Breast epithelium (tissue), 4 donors: ENCODE measurements at regions not wholly inside any gene's neighbourhood (a gene's known extent, or its start where the extent isn't known, plus 50 kb on each side); places are given as distances from the start of the nearest gene placed in this dataset.

ENCODE experiments used
- DNase-seq, 2 donors: peaks; one replicate each; pipeline ENCODE4 v3.0.0-alpha.2; 2019; ENCODE audit warnings: low spot score in 2 of 2
- H3K27ac ChIP-seq, 2 donors: fragments of 200-600 bp; sonication (generic) in 1 of 2; one replicate each; pipeline ENCODE4 v1.5.1; 2016 to 2019; ENCODE audit warnings: mild to moderate bottlenecking in 1 of 2
- H3K27me3 ChIP-seq, 2 donors: fragments of 200-600 bp; sonication (generic) in 1 of 2; one replicate each; pipeline versions ENCODE4 v1.5.1 to v1.6.0; 2017 to 2019; ENCODE audit warnings: control low read depth in 1 of 2, mild to moderate bottlenecking in 1 of 2
- H3K36me3 ChIP-seq: fragments of 200-600 bp; one replicate; pipeline ENCODE4 v1.5.1; 2019
- H3K4me1 ChIP-seq, 2 donors: fragments of 200-600 bp; sonication (generic); one replicate each; pipeline ENCODE4 v1.5.1; 2016 to 2019; ENCODE audit warnings: control low read depth in 1 of 2
- H3K4me3 ChIP-seq, 3 donors: fragments of 200-600 bp; sonication (generic); 1 replicate in 2 of 3; 2 replicates in 1 of 3; pipeline ENCODE4 v1.5.1; 2016 to 2019; ENCODE audit warnings: mild to moderate bottlenecking in 3 of 3, moderate library complexity in 2 of 3
- H3K9me3 ChIP-seq, 2 donors: fragments of 200-600 bp; sonication (generic) in 1 of 2; one replicate each; pipeline ENCODE4 v1.5.1; 2016 to 2019; ENCODE audit warnings: control low read depth in 1 of 2
- POLR2A ChIP-seq: fragments of 450-650 bp; IDR thresholded peaks from one replicate; pipeline ENCODE4 v1.6.1; 2016; ENCODE audit warnings: antibody characterized with exemption, mild to moderate bottlenecking, moderate library complexity
- POLR2AphosphoS5 ChIP-seq, 3 donors: sonication (generic); formaldehyde crosslinking; IDR thresholded peaks; one replicate each; pipeline ENCODE4 v1.6.1; 2017; ENCODE audit warnings: antibody characterized with exemption in 3 of 3
- intact Hi-C: fragments of 100-400 bp; cut with DNase I; formaldehyde crosslinking; loops from one replicate; pipeline ENCODE4 v1.15.1; 2023; ENCODE audit warnings: low total_unique reads
- TF ChIP-seq, protein P1 (sequence below), 3 donors: fragments of 450-650 bp; IDR thresholded peaks; one replicate each; pipeline ENCODE4 v1.5.1; 2016 to 2017; ENCODE audit warnings: antibody characterized with exemption in 3 of 3, mild to moderate bottlenecking in 3 of 3, moderate library complexity in 3 of 3

DNA sequence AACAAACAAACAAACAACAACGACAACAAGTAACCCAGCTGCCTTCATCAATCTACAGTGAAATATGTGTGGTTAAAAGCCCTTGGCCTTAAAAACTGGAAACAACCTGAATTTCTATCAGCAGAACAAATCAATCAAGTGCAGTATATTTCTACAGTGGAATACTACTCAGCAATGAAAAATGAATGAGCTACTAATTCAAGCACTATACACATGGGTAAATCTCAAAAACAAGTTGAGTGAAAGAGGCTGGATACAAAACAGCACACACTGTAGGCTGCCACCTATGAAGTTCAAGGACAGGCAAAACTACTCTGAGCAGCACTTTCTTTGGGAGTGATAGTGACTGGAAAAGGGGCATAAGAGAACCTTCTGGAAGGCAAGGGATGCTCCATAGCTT lies 395.5 kb upstream of the PROK2 start:
- DNase-seq = no peak
- peaks cover 9 to 16% of the 10 kb centered on the region in 2 donors for H3K4me1 ChIP-seq
- H3K9me3 ChIP-seq = no peaks in the 10 kb centered on the region
- no peak for TF ChIP-seq POLR2A
- no peaks in the 10 kb centered on the region for H3K36me3 ChIP-seq
- intact Hi-C loops = no loop called here
- H3K4me3 ChIP-seq = no peak overlapping the region
- no peaks in the 10 kb centered on the region for H3K27me3 ChIP-seq
- no peak overlapping the region for H3K27ac ChIP-seq

DNA sequence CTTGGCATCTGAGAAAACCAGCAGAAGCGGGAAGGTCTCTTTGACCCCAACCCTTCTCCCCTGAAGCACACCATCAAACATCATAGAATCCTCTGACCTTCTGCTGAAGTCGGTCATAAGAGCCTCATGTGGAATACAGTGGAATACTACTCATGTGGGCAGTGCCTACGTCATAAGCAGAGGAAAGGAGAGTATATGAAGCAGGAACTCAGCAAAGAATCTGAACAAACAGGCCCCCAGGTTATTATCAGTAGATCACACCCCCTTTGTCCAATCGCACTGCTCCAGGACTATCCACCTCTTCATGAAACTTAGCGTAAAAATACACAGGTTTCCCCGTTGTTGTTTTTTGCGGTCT lies 394.1 kb upstream of the PROK2 start:
- Histone ChIP-seq H3K36me3 (no peaks in the 10 kb centered on the region), H3K4me1 (peaks cover 9 to 16% of the 10 kb centered on the region in 2 donors), H3K27me3 (no peaks in the 10 kb centered on the region), H3K27ac (no peak overlapping the region), H3K4me3 (no peak overlapping the region), H3K9me3 (no peaks in the 10 kb centered on the region)
- DNase-seq = no peak
- intact Hi-C loops = no loop called here
- TF ChIP-seq POLR2AphosphoS5 (IDR thresholded peaks at IDR 0.05) (no peak), POLR2A (no peak)
- TF ChIP-seq, protein P1, sequence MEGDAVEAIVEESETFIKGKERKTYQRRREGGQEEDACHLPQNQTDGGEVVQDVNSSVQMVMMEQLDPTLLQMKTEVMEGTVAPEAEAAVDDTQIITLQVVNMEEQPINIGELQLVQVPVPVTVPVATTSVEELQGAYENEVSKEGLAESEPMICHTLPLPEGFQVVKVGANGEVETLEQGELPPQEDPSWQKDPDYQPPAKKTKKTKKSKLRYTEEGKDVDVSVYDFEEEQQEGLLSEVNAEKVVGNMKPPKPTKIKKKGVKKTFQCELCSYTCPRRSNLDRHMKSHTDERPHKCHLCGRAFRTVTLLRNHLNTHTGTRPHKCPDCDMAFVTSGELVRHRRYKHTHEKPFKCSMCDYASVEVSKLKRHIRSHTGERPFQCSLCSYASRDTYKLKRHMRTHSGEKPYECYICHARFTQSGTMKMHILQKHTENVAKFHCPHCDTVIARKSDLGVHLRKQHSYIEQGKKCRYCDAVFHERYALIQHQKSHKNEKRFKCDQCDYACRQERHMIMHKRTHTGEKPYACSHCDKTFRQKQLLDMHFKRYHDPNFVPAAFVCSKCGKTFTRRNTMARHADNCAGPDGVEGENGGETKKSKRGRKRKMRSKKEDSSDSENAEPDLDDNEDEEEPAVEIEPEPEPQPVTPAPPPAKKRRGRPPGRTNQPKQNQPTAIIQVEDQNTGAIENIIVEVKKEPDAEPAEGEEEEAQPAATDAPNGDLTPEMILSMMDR (IDR thresholded peaks at IDR 0.05) = no peak

DNA sequence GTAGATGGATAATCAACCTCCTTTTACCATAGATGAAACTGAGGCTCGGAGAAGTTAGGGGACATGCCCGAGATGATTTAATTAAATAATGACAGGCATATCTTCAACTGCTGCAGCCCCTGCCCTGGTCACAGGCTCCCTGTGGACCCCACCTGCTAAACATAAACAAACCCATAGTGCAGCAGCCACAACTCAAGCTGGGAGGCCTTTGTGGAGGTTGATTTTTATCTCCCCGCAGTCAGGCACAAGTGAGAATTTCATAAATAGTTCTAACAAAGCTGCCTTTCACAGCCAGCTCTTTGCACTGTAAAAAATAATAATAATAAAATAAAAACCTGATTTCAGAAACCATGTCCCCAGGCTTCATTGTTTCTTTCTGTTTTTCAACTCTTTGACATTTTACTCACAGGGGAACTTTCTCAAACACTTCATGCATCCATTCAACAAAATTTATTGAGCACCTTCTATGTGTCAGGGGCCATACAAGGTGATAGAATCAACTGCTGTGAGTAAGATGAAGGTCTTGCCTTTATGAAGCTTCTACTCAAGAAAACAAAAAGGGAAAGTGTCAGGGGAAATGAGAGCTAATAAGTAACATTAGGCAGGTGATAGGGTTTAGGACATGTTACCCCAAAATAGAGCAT lies 393.6 kb upstream of the PROK2 start:
- H3K36me3 ChIP-seq = no peaks in the 10 kb centered on the region
- no peak overlapping the region for H3K27ac ChIP-seq
- no peak overlapping the region for H3K4me3 ChIP-seq
- no peaks in the 10 kb centered on the region for H3K9me3 ChIP-seq
- TF ChIP-seq, protein P1 (IDR thresholded peaks at IDR 0.05) = no peak
- TF ChIP-seq POLR2AphosphoS5 (IDR thresholded peaks at IDR 0.05) (no peak), POLR2A (no peak)
- no peak for DNase-seq
- peaks cover 9 to 16% of the 10 kb centered on the region in 2 donors for H3K4me1 ChIP-seq
- H3K27me3 ChIP-seq = no peaks in the 10 kb centered on the region
- intact Hi-C loops = no loop called here

DNA sequence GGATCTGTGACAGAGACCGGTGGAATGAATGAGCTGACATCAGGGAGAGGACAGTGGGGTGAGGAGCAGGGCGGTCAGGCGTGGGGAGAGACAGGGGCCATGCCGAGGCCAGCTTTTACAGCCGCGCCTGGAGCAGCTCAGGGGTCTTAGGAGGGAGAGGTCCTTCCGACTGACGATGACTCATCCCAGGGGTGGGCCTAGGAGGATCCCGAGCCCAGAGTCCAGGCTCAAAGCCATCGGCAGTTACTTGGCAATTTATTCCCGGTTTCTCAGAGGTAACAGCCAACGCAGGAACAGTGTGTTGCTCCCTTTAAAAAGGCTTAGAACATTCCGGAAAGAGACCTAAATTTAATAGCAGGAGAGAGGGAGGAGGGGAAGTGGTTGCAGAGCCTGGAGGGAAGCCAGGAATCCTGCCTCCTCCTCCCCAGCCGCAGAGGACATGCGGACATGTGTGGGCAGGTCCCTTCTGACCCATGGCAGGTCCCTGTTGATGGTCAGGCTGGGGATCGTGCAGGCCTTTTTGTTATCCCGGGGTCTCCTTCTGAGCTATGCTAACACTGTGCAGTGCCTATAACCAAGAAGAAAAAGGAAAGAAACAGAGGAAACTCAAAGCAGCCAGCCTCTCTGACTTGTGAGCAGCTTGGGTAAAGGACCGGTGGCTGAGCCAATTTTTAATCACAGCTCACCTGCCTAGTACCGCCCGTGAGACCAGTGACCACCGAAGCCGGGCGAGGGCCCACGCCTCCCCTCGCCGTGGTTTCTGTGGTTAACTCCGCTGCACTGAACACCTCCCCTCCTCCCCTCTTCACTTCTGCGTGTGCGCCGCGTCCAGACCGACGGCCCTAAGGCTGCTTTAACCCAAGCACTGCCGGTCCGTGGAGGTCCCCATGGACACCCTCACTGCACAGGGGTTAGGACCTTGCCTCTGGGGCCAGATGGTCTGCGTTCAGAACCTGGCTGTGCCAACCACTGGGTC lies 392.4 kb upstream of the PROK2 start:
- peaks cover 13 to 16% of the 10 kb centered on the region in 2 donors for H3K4me1 ChIP-seq
- peak overlapping the region; percentile 64 to 81 for H3K27ac ChIP-seq
- H3K4me3 ChIP-seq = peak overlapping the region in 2 of 3 donors; percentile 27 to 57
- DNase-seq = peak in 1 of 2 donors; percentile 63
- H3K27me3 ChIP-seq = no peaks in the 10 kb centered on the region
- TF ChIP-seq POLR2A (no peak), POLR2AphosphoS5 (IDR thresholded peaks at IDR 0.05) (no peak)
- TF ChIP-seq, protein P1 (IDR thresholded peaks at IDR 0.05) = no peak
- no peaks in the 10 kb centered on the region for H3K36me3 ChIP-seq
- intact Hi-C loops = no loop called here
- no peaks in the 10 kb centered on the region for H3K9me3 ChIP-seq

DNA sequence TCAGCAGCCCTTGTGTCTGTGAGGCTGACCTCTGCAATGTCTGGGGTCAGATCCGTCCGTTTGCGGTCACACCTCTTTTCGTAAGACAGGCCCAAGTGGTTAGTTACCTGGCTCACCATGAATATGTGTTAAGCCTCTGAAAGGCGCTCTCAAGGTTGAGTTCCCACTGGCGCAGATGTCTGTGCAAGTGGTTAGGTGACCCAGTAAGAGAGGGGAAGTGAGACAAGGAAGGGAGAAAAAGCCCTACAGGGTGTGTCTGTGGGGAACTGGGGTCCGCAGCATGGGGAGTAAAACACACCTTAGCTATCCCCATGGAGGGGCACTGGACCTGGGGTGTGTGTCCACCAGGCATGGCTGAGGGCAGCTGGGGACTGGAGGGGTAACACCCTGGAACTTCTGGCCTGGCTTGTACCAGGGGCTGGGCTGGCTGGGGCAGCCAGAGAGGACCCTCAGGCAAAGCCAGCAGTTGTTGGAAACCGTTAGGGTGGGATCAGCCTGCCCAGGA lies 391.6 kb upstream of the PROK2 start:
- TF ChIP-seq POLR2AphosphoS5 (IDR thresholded peaks at IDR 0.05) (no peak), POLR2A (no peak)
- TF ChIP-seq, protein P1 (IDR thresholded peaks at IDR 0.05) = no peak
- Histone ChIP-seq H3K9me3 (no peaks in the 10 kb centered on the region), H3K4me3 (peak overlapping the region in 1 of 3 donors; percentile 57), H3K27me3 (no peaks in the 10 kb centered on the region), H3K27ac (peak overlapping the region; percentile 64 to 81), H3K36me3 (no peaks in the 10 kb centered on the region), H3K4me1 (peaks cover 20 to 22% of the 10 kb centered on the region in 2 donors)
- DNase-seq = no peak
- intact Hi-C loops = no loop called here
